GM21576 (cell line): ENCODE measurements at regions not wholly inside any gene's neighbourhood (a gene's known extent, or its start where the extent isn't known, plus 50 kb on each side); places are given as distances from the start of the nearest gene placed in this dataset.

Source experiments
- ATAC-seq: cut with Tn5 transposase; IDR thresholded peaks from one replicate; pipeline ENCODE4 v1.9.1; 2021; ENCODE audit warnings: mild to moderate bottlenecking, moderate library complexity; ENCODE audit not compliant: unreplicated experiment

GRCh38 chrX:42624524-42624923 lies 153.4 kb downstream of the PPP1R2C start:
- no peak for ATAC-seq

- no peak for ATAC-seq
Measured at GRCh38 chrX:42619068-42619467, 158.9 kb downstream of the PPP1R2C start.

- peak; percentile 81 for ATAC-seq
Measured at GRCh38 chrX:42616981-42617380, 161.0 kb downstream of the PPP1R2C start.

GRCh38 chrX:42615161-42615563 lies 162.8 kb downstream of the PPP1R2C start:
- ATAC-seq, result no peak

GRCh38 chrX:42606591-42606990 lies 171.4 kb downstream of the PPP1R2C start:
- no peak for ATAC-seq

- no peak for ATAC-seq
Measured at GRCh38 chrX:42604302-42604701, 173.7 kb downstream of the PPP1R2C start.

GRCh38 chrX:42603016-42603415 lies 174.9 kb downstream of the PPP1R2C start:
- no peak for ATAC-seq

- ATAC-seq, result no peak
Measured at GRCh38 chrX:42602566-42602965, 175.4 kb downstream of the PPP1R2C start.

GRCh38 chrX:42602136-42602535 lies 175.8 kb downstream of the PPP1R2C start:
- no peak for ATAC-seq

GRCh38 chrX:42597481-42597880 lies 180.5 kb downstream of the PPP1R2C start:
- ATAC-seq, result no peak

- no peak for ATAC-seq
Measured at GRCh38 chrX:42585842-42586621, 191.9 kb downstream of the PPP1R2C start.

GRCh38 chrX:42577936-42578470 lies 200.0 kb downstream of the PPP1R2C start:
- ATAC-seq, result no peak

- no peak for ATAC-seq
Measured at GRCh38 chrX:42567268-42567667, 210.7 kb downstream of the PPP1R2C start.

- no peak for ATAC-seq
Measured at GRCh38 chrX:42565739-42566138, 212.2 kb downstream of the PPP1R2C start.

- no peak for ATAC-seq
Measured at GRCh38 chrX:42546800-42547199, 231.2 kb downstream of the PPP1R2C start.

- ATAC-seq, result no peak
Measured at GRCh38 chrX:42544883-42545282, 233.1 kb downstream of the PPP1R2C start.

- ATAC-seq, result no peak
Measured at GRCh38 chrX:42541554-42541953, 236.4 kb downstream of the PPP1R2C start.

- ATAC-seq, result no peak
Measured at GRCh38 chrX:42540146-42540545, 237.8 kb downstream of the PPP1R2C start.

- ATAC-seq, result no peak
Measured at GRCh38 chrX:42538405-42538804, 239.6 kb downstream of the PPP1R2C start.

GRCh38 chrX:42536286-42536685 lies 241.7 kb downstream of the PPP1R2C start:
- no peak for ATAC-seq

GRCh38 chrX:42535233-42535632 lies 242.7 kb downstream of the PPP1R2C start:
- no peak for ATAC-seq

GRCh38 chrX:42533761-42534160 lies 244.2 kb downstream of the PPP1R2C start:
- no peak for ATAC-seq

GRCh38 chrX:42531441-42531840 lies 246.5 kb downstream of the PPP1R2C start:
- no peak for ATAC-seq
